ENCODE measurements at regions not wholly inside any gene's neighbourhood (a gene's known extent, or its start where the extent isn't known, plus 50 kb on each side); places are given as distances from the start of the nearest gene placed in this dataset.
"Not testable (repeated sequence)": the region's sequence is repeated elsewhere in the genome, so short reads cannot be mapped to it uniquely, and the experiment has no call there.

DNA sequence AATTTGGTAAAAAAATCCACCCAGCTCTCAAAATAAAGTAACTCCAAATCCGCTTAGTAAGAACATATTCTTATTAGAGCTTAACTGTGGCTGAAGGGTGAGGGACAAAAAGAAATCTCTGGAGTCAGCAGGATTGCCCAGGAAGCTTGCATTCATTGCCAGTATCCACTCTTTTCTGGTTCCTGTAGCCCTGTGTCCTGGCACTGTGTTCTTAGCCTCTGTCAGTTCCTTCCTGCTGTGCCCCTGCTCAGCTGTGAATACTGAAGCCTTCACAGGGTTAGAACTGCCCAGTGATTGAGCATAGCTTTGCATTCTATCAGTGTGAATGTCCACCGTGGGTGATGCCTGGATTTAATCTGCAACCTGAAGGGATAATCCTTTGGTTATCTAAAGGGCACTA lies 266.9 kb upstream of the PELI2 start:
- H3K36me3 Mint-ChIP-seq, result no peaks in the 10 kb centered on the region
- ATAC-seq (ENCODE audit: low read depth), result no peak
- POLR2A ChIA-PET, result no interaction called here
- no peaks in the 10 kb centered on the region for H3K9me3 Mint-ChIP-seq
- no peaks in the 10 kb centered on the region for H3K4me1 Mint-ChIP-seq
- no peak overlapping the region for H3K4me3 Mint-ChIP-seq
- DNase-seq, result no peak
- H3K27ac Mint-ChIP-seq, result no peak overlapping the region
- no peaks in the 10 kb centered on the region for H3K27me3 Mint-ChIP-seq

DNA sequence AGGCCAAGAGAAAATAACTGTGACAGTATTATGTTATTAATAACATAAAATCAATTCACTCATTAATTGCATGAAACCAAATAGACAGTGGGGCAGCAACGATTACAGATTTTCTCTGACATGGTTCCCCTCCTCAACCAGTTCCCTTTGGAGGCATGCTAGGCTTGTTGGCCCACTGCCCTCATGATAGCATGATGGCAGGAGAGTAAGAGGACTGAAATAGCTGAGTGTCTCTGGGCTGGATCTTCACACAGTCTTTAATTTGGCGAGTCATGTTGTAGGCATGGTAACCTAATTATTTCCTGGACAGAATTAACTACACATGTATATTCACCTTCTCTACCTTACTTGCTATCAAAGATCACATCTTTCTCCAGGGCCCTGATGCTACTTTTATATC lies 266.2 kb upstream of the PELI2 start:
- Mint-ChIP-seq H3K9me3 (no peaks in the 10 kb centered on the region), H3K4me1 (no peaks in the 10 kb centered on the region), H3K36me3 (no peaks in the 10 kb centered on the region), H3K27ac (no peak overlapping the region), H3K27me3 (no peaks in the 10 kb centered on the region), H3K4me3 (no peak overlapping the region)
- POLR2A ChIA-PET, result no interaction called here
- DNase-seq, result no peak
- no peak for ATAC-seq (ENCODE audit: low read depth)

DNA sequence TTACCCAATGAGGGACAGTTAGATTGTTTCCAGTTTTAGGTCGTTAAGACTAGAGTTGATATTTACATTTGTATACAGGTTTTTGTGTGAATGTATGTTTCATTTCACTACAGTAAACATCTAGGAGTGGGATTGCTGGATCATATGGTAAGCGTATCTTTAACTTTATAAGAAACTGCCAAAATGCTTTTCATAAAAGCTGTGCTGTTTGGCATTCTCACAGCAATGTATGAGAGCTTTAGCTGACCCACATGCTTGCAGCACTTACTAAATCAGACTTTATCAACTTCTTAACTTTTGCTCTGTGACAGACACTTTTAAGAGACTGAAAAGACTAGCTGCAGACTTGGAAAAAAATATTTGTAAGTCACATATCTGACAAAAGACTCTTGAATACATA lies 262.5 kb upstream of the PELI2 start:
- H3K4me3 Mint-ChIP-seq, result no peak overlapping the region
- POLR2A ChIA-PET, result no interaction called here
- no peaks in the 10 kb centered on the region for H3K27me3 Mint-ChIP-seq
- H3K4me1 Mint-ChIP-seq, result no peaks in the 10 kb centered on the region
- DNase-seq (no peak), ATAC-seq (ENCODE audit: low read depth) (no peak)
- peaks cover 12% of the 10 kb centered on the region for H3K9me3 Mint-ChIP-seq
- H3K36me3 Mint-ChIP-seq, result no peaks in the 10 kb centered on the region
- no peak overlapping the region for H3K27ac Mint-ChIP-seq

DNA sequence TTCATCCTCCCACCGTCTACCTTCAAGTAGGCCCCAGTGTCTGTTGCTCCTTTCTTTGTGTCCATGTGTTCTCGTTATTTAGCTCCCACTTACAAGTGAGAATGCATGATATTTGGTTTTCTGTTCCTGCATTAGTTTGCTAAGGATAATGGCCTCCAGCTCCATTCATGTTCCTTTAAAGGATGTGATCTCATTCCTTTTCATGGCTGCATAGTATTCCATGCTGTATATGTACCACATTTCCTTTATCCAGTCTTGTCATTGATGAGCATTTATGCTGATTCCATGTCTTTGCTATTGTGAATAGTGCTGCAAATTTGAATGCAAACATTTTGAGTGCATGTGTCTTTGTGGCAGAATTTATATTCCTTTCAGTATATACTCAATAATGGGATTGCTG lies 259.6 kb upstream of the PELI2 start:
- no peak overlapping the region for H3K27ac Mint-ChIP-seq
- H3K9me3 Mint-ChIP-seq, result peaks cover 16% of the 10 kb centered on the region
- no peaks in the 10 kb centered on the region for H3K27me3 Mint-ChIP-seq
- no peak for ATAC-seq (ENCODE audit: low read depth)
- DNase-seq, result no peak
- no peaks in the 10 kb centered on the region for H3K36me3 Mint-ChIP-seq
- H3K4me1 Mint-ChIP-seq, result no peaks in the 10 kb centered on the region
- H3K4me3 Mint-ChIP-seq, result no peak overlapping the region
- POLR2A ChIA-PET, result no interaction called here

DNA sequence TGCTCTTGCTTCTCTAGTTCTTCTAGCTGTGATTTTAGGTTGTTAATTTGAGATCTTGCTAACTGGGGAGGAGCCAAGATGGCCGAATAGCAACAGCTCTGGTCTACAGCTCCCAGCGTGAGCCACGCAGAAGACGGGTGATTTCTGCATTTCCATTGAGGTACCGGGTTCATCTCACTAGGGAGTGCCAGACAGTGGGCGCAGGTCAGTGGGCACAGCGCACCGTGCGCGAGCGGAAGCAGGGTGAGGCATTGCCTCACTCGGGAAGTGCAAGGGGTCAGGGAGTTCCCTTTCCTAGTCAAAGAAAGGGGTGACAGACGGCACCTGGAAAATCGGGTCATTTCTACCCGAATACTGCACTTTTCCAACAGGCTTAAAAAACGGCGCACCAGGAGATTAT lies 256.6 kb upstream of the PELI2 start:
- H3K9me3 Mint-ChIP-seq, result peaks cover 21% of the 10 kb centered on the region
- ATAC-seq (ENCODE audit: low read depth); POLR2A ChIA-PET; H3K27ac Mint-ChIP-seq; DNase-seq; H3K27me3 Mint-ChIP-seq; H3K4me3 Mint-ChIP-seq; H3K36me3 Mint-ChIP-seq; H3K4me1 Mint-ChIP-seq: not testable (repeated sequence)

DNA sequence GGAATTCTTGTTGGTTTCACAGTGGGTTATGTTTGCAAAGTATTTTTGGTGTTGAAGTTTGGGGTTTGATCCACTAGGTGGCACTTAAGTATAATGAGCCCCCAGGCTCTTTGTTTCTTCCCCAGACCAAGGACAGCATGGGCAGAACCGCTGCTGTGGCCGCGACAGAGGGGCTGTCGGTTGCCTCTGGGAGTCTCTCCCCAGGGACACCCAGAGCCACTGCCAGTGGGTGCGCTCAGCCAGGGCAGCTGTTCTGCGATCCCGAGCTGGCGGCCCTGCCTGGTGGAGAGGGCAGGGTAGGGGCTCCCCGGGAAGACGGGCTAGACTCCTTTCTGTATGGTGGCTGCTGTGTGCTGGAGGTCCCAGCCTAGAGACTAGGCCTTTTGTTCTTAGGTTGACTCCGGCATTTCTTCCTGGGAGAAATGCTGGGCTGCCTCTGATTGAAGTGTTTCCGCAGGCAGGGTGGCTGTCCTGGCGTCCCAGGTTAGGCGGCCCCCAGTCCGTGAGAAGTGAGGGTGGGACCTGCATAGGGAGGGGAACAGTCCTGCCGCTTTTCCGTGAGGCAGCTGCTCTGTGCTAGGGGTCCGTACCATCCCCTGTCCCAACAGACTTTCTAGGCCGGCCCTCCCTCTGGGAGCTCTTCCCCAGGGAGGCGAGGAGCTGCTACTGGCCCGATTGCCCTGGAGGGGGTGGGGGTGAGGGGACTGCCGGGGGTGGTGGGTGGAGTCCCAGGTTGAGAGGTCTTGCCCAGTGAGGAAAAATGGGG lies 253.1 kb upstream of the PELI2 start:
- POLR2A ChIA-PET, result no interaction called here
- no peak for ATAC-seq (ENCODE audit: low read depth)
- Mint-ChIP-seq H3K27ac (no peak overlapping the region), H3K27me3 (peaks cover 17% of the 10 kb centered on the region), H3K36me3 (no peaks in the 10 kb centered on the region), H3K9me3 (peaks cover 12% of the 10 kb centered on the region), H3K4me1 (peaks cover 4% of the 10 kb centered on the region), H3K4me3 (no peak overlapping the region)
- no peak for DNase-seq

DNA sequence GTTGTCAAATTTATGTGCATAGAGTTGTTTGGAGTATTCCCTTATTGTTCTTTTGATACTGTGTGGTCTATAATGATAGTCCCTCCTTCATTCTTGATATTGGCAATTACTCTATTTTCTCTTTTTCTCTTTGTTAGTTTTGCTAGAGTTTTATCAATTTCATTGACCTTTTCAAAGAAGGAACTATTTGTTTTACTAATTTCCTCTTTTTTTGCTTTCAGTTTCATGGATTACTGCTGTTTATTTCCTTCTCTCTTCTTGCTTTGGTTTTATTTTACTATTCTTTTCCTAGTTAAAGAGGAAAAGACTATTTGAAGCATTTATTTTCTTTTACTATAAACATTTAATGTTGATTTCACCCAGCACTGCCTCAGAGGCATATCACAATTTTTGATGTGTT lies 250.9 kb upstream of the PELI2 start:
- H3K4me1 Mint-ChIP-seq, result peaks cover 4% of the 10 kb centered on the region
- peaks cover 21% of the 10 kb centered on the region for H3K27me3 Mint-ChIP-seq
- H3K36me3 Mint-ChIP-seq, result no peaks in the 10 kb centered on the region
- ATAC-seq (ENCODE audit: low read depth) (no peak), DNase-seq (no peak)
- H3K9me3 Mint-ChIP-seq, result peaks cover 6% of the 10 kb centered on the region
- no peak overlapping the region for H3K4me3 Mint-ChIP-seq
- POLR2A ChIA-PET, result no interaction called here
- H3K27ac Mint-ChIP-seq, result no peak overlapping the region

DNA sequence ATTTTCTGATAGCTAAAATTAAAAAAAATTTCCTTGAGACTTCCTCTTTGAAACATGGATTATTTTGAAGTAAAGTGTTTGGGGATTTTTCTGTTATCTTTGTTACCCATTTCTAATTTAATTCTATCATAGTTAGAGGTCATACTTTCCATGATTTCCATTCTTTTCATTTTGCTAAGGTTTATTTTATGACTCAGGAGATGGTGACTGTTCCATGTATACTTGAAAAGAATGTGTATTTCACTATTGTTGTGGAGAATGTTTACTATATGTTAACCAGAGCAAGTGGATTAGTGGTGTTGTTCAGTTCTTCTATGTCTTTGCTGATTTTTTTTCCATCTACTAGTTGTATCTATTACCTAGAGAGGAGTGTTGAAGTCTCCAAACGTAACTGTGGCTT lies 250.5 kb upstream of the PELI2 start:
- H3K27ac Mint-ChIP-seq, result no peak overlapping the region
- DNase-seq, result no peak
- H3K36me3 Mint-ChIP-seq, result no peaks in the 10 kb centered on the region
- H3K9me3 Mint-ChIP-seq, result peaks cover 6% of the 10 kb centered on the region
- peaks cover 4% of the 10 kb centered on the region for H3K4me1 Mint-ChIP-seq
- H3K4me3 Mint-ChIP-seq, result no peak overlapping the region
- POLR2A ChIA-PET, result no interaction called here
- peaks cover 21% of the 10 kb centered on the region for H3K27me3 Mint-ChIP-seq
- ATAC-seq (ENCODE audit: low read depth), result no peak

DNA sequence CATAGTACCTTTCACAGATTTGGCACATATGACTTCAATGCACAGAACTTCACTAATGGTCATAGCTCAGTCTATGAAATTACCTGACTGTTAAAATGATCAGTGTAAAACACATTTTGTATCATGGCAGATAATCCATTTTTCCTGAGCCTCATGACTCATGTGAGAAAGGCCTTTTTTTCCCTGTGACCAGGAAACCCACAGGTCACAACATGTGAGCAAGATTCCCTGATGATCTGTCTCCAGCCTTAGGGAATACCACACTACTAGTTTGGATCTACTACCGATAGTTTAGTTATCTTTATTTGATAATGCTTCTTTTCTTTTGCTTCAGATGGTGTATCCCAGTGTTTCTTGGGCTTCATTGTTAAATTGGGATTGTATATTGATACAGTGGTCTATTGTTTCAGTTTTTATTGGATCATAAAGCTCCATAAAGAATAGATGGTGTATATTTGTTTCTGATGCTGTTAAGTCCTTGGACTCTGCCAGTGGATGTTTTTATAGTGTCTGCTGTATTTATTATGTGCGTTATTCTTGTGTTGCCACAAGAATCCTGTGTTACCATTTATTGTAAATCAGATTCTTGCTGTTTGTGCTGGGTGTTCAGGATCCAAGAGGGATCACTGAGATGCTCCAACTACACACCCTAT lies 248.7 kb upstream of the PELI2 start:
- H3K27ac Mint-ChIP-seq, result no peak overlapping the region
- peaks cover 4% of the 10 kb centered on the region for H3K4me1 Mint-ChIP-seq
- peaks cover 2% of the 10 kb centered on the region for H3K9me3 Mint-ChIP-seq
- POLR2A ChIA-PET, result no interaction called here
- peaks cover 21% of the 10 kb centered on the region for H3K27me3 Mint-ChIP-seq
- H3K4me3 Mint-ChIP-seq, result no peak overlapping the region
- no peaks in the 10 kb centered on the region for H3K36me3 Mint-ChIP-seq
- ATAC-seq (ENCODE audit: low read depth) (no peak), DNase-seq (no peak)

DNA sequence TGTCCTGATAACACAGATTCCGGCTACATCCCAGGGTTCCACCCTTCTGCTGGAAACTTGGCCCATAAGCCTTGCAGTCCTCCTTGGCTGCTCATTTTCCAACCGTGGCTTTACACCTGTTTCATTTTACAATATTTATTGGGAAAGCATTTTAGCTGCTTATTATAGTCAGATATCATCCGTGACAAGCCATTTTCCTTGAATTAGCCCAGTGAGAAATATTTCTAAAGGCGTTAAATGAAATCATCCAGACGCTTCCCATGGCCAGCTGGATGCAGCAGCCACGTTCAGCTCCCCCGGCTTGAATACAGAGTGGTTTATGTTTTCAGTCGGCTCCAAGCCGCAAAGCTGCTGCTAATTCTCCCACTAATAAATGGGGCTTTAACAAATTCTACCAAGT lies 245.0 kb upstream of the PELI2 start:
- POLR2A ChIA-PET, result no interaction called here
- Mint-ChIP-seq H3K9me3 (no peaks in the 10 kb centered on the region), H3K4me1 (no peaks in the 10 kb centered on the region), H3K27me3 (peaks cover 17% of the 10 kb centered on the region), H3K4me3 (no peak overlapping the region), H3K27ac (no peak overlapping the region), H3K36me3 (no peaks in the 10 kb centered on the region)
- ATAC-seq (ENCODE audit: low read depth) (no peak), DNase-seq (no peak)

DNA sequence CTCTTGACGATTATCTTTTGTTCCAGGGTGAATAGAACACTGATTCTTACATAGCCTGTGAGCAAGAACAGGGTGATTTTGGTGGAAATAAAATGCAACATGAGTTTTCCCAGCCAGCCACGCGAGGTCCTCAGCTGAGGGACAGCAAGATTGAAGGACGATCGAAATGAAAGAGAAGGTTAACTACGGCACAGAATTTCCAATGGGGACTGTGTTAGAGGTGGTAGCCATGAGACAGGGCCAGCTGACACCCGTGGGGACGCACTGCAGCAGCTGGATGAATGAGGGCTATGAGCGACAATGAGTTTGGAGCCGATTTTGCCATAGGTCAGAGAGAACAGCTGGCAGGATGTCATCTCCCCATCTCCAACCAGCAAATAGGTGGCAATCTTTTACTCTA lies 243.4 kb upstream of the PELI2 start:
- H3K9me3 Mint-ChIP-seq, result no peaks in the 10 kb centered on the region
- peaks cover 7% of the 10 kb centered on the region for H3K27me3 Mint-ChIP-seq
- H3K4me3 Mint-ChIP-seq, result no peak overlapping the region
- no peak overlapping the region for H3K27ac Mint-ChIP-seq
- H3K36me3 Mint-ChIP-seq, result no peaks in the 10 kb centered on the region
- DNase-seq, result no peak
- no peaks in the 10 kb centered on the region for H3K4me1 Mint-ChIP-seq
- POLR2A ChIA-PET, result no interaction called here
- no peak for ATAC-seq (ENCODE audit: low read depth)

DNA sequence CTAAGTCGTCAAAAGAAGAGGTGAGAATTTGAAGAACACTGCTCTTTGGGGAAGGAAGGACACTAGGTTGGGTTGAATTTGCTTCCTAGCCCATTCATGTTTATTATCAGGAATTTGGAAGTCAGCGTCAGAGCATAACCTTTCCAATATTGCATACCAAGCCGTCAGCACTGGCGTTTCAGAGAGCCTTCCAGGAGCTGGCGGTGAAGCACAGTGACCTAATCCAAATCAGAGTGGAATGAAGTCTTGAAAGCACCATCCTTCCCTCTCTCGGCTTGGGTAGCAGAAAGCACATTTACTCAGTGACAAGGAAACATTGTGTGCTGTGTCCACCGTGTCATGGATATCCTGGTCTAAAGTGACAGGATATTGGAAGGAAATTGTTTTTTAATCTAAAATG lies 240.3 kb upstream of the PELI2 start:
- ATAC-seq (ENCODE audit: low read depth) (no peak), DNase-seq (no peak)
- POLR2A ChIA-PET, result no interaction called here
- no peaks in the 10 kb centered on the region for H3K36me3 Mint-ChIP-seq
- H3K4me3 Mint-ChIP-seq, result no peak overlapping the region
- H3K27me3 Mint-ChIP-seq, result peaks cover 10% of the 10 kb centered on the region
- H3K4me1 Mint-ChIP-seq, result no peaks in the 10 kb centered on the region
- H3K27ac Mint-ChIP-seq, result no peak overlapping the region
- H3K9me3 Mint-ChIP-seq, result no peaks in the 10 kb centered on the region

DNA sequence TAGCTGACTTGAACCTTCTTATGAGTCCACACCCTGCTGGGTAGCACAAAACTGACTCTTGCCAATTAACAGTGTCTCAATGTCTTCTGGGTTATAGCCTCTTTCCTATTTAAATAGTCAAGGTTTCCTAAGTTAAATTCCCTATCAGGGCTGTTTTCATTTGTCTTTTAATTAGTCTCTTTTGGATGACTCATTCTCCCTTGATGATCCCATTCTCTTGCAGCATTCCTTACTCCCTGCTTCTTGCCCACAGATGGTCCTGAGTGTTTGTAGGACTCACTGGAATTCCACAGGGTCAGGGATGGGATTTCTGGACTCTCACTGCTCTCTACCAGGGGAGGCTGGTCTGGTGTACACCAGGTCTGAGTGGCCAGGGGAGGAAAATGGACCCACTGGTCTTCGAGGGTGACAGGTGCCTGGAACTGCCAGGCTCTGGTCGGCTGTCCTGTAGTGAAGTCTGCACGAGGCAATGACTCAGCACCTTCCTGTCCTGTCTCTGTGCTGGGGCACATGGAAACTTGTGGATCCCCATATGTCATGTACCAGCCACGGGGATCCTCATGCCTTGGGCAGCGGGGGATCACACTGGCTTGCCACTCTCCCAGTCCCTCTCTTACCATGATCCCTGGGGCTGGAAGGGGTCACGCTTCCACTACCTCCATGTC lies 236.5 kb upstream of the PELI2 start:
- H3K9me3 Mint-ChIP-seq, result no peaks in the 10 kb centered on the region
- H3K27ac Mint-ChIP-seq, result no peak overlapping the region
- H3K4me1 Mint-ChIP-seq, result no peaks in the 10 kb centered on the region
- DNase-seq (no peak), ATAC-seq (ENCODE audit: low read depth) (no peak)
- no peak overlapping the region for H3K4me3 Mint-ChIP-seq
- POLR2A ChIA-PET, result no interaction called here
- no peaks in the 10 kb centered on the region for H3K36me3 Mint-ChIP-seq
- H3K27me3 Mint-ChIP-seq, result peaks cover 17% of the 10 kb centered on the region

DNA sequence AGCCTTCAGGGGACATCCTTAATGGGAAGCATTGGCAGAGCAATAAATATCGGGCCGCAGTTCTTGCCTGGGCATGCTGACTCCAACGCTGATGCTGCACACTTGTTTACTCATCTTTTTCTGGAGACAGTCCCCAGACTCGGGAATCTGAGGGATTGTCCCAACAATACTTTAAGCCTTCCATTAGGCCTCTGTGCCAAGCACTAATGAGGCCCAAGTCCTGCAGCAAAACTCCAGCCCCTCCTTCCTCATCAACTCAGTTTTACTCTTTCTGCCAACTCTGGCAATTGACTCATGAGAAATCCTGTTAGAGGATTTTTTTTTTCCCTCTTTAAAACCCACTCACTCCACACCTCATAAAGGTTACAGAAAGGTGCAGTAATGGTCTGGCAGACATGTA lies 233.4 kb upstream of the PELI2 start:
- H3K27ac Mint-ChIP-seq, result no peak overlapping the region
- no peaks in the 10 kb centered on the region for H3K36me3 Mint-ChIP-seq
- DNase-seq, result no peak
- H3K4me1 Mint-ChIP-seq, result no peaks in the 10 kb centered on the region
- ATAC-seq (ENCODE audit: low read depth), result no peak
- no peaks in the 10 kb centered on the region for H3K9me3 Mint-ChIP-seq
- H3K4me3 Mint-ChIP-seq, result no peak overlapping the region
- POLR2A ChIA-PET, result no interaction called here
- peaks cover 22% of the 10 kb centered on the region for H3K27me3 Mint-ChIP-seq
